ENCODE measurements at regions not wholly inside any gene's neighbourhood (a gene's known extent, or its start where the extent isn't known, plus 50 kb on each side); places are given as distances from the start of the nearest gene placed in this dataset.

DNA sequence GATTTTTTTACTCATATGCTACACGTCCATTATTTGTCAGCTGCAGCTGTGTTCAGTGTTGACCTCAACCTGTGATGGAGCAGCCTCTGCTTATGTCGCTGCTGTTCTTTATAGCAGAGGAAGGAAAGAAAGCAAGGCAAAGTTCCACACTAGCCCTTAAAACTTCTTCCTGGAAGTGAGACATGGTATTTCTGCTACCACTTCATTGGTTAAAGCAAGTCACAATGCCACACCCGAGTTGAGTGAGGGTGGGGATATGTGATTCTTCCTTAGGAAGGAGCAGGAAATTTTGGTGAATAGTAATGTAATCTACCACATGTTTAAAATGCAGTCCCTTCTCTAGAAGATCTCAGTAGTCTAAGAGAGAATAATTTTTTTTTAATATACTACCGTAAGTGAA, 224.8 kb upstream of the DMRT1 start:
- DNase-seq (no peak), ATAC-seq (no peak)
- Histone ChIP-seq H3K27ac (no peak overlapping the region), H3K36me3 (no peaks in the 10 kb centered on the region), H3K4me1 (peaks cover 0 to 27% (median 3%) of the 10 kb centered on the region in 4 donors), H3K4me3 (no peak overlapping the region), H3K27me3 (no peaks in the 10 kb centered on the region), H3K9me3 (no peaks in the 10 kb centered on the region)
- intact Hi-C loops (cut with DNase I), result no loop called here
- TF ChIP-seq, protein P1, sequence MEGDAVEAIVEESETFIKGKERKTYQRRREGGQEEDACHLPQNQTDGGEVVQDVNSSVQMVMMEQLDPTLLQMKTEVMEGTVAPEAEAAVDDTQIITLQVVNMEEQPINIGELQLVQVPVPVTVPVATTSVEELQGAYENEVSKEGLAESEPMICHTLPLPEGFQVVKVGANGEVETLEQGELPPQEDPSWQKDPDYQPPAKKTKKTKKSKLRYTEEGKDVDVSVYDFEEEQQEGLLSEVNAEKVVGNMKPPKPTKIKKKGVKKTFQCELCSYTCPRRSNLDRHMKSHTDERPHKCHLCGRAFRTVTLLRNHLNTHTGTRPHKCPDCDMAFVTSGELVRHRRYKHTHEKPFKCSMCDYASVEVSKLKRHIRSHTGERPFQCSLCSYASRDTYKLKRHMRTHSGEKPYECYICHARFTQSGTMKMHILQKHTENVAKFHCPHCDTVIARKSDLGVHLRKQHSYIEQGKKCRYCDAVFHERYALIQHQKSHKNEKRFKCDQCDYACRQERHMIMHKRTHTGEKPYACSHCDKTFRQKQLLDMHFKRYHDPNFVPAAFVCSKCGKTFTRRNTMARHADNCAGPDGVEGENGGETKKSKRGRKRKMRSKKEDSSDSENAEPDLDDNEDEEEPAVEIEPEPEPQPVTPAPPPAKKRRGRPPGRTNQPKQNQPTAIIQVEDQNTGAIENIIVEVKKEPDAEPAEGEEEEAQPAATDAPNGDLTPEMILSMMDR (IDR thresholded peaks at IDR 0.05), result no peak
- no peak for TF ChIP-seq POLR2A (IDR thresholded peaks at IDR 0.05)
- 71% methylated on average over 4 of the region's 4 CpGs for WGBS (ENCODE audit: insufficient coverage, low coverage, low lambda C conversion rate, missing lambda C conversion rate)

DNA sequence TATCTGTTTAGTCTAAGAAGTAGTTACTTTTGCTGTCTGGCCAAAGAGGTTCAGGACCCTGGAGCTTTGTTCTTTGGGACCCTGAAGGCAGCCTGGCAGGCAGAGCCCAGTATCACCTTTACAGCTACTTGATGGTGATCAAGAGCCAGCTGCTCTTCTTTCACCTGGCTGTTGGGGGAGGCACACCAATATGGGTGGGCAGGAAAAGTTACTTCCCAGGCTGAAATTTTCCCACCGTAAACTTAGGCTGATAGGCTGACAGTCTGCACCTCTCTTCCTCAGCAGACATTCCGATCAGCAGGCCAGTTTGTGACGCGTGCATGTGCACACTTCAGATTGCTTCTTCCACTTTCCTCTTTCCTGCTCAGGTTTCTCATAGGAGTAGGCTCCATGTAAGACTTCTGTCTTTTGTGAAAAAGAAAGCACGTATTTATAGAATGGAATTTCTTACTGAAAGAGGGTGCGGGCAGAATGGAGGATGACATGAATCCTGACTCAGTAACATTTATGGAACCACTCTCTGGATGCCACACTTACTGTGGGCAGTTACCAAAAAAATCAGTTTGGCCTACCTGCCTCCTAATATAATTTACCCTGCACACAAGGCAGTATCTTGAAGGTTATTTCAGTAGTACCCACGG, 223.9 kb upstream of the DMRT1 start:
- ATAC-seq, result no peak
- peaks cover 0 to 18% (median under 1%) of the 10 kb centered on the region in 4 donors for H3K4me1 ChIP-seq
- 74% methylated on average over 7 of the region's 7 CpGs for WGBS (ENCODE audit: insufficient coverage, low coverage, low lambda C conversion rate, missing lambda C conversion rate)
- no peaks in the 10 kb centered on the region for H3K36me3 ChIP-seq
- intact Hi-C loops (cut with DNase I), result no loop called here
- no peak overlapping the region for H3K27ac ChIP-seq
- no peak for DNase-seq
- H3K27me3 ChIP-seq, result no peaks in the 10 kb centered on the region
- H3K9me3 ChIP-seq, result no peaks in the 10 kb centered on the region
- TF ChIP-seq, protein P1 (IDR thresholded peaks at IDR 0.05), result no peak
- no peak for TF ChIP-seq POLR2A (IDR thresholded peaks at IDR 0.05)
- H3K4me3 ChIP-seq, result no peak overlapping the region

DNA sequence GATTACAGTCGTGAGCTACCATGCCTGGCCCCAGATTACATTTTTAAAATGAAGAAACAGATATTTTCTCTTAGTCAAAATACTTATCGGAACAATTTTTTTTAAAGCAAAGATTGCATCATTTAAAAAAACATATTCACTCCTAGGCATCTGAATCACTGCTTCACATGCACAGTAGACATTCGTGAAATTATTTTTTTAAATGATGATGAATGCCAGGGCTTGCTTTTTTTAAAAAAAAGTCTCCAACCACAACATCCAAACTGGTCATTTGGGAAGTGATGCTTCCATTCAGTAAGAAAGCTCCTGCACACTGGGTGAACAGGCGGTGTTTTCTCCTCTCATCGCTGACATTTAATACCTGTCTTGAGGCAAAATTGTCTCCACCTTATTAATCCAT, 223.0 kb upstream of the DMRT1 start:
- ATAC-seq (no peak), DNase-seq (no peak)
- no peaks in the 10 kb centered on the region for H3K36me3 ChIP-seq
- H3K27me3 ChIP-seq, result no peaks in the 10 kb centered on the region
- no peak overlapping the region for H3K27ac ChIP-seq
- H3K9me3 ChIP-seq, result no peaks in the 10 kb centered on the region
- TF ChIP-seq POLR2A (IDR thresholded peaks at IDR 0.05), result no peak
- TF ChIP-seq, protein P1 (IDR thresholded peaks at IDR 0.05), result no peak
- 89% methylated on average over 5 of the region's 5 CpGs for WGBS (ENCODE audit: insufficient coverage, low coverage, low lambda C conversion rate, missing lambda C conversion rate)
- intact Hi-C loops (cut with DNase I), result no loop called here
- peaks cover 0 to 11% (median 0%) of the 10 kb centered on the region in 4 donors for H3K4me1 ChIP-seq
- no peak overlapping the region for H3K4me3 ChIP-seq

DNA sequence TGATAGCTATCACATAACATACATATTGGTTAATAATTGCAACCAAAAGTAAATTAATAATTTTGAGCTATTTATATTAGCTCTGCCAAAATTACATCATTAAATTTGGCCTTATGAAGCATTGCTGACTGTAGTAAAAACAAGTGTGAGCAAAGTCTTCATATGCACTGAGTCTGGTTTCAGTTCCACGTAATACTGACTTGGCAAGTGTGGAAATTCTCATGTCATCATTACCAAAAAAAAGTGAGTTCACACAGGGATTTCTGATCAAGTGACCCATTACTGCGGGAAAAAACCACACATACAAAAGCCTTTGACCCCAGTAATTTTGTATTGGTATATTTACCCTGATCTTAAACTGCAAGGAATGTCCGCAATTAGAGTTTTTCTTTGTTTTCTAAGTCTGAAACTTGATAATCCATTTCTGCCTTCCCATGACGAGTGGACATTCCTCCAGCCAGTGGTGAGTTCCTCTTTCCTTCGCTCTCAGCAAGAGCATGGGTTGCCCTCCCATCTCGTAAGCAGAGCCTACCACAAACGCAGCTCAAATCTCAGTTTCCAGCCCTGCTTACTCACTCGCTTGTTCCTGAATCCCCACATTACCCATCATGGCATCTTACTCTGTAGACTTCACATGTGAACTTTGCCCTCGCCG, 220.2 kb upstream of the DMRT1 start:
- H3K36me3 ChIP-seq, result no peaks in the 10 kb centered on the region
- intact Hi-C loops (cut with DNase I), result no loop called here
- TF ChIP-seq, protein P1 (IDR thresholded peaks at IDR 0.05), result no peak
- DNase-seq (no peak), ATAC-seq (peak; percentile 56 to 84 (median 74))
- H3K4me1 ChIP-seq, result no peaks in the 10 kb centered on the region
- no peak overlapping the region for H3K27ac ChIP-seq
- WGBS (ENCODE audit: insufficient coverage, low coverage, low lambda C conversion rate, missing lambda C conversion rate), result 47% methylated on average over 9 of the region's 10 CpGs
- no peak overlapping the region for H3K4me3 ChIP-seq
- H3K27me3 ChIP-seq, result no peaks in the 10 kb centered on the region
- no peaks in the 10 kb centered on the region for H3K9me3 ChIP-seq
